MM.1S (cell line): ENCODE measurements at regions not wholly inside any gene's neighbourhood (a gene's known extent, or its start where the extent isn't known, plus 50 kb on each side); places are given as distances from the start of the nearest gene placed in this dataset.

Experiments used
- EZH2 ChIP-seq: fragments of 300-600 bp; sonication (generic); optimal IDR thresholded peaks from 2 replicates; pipeline ENCODE3; 2017; ENCODE audit warnings: low read depth, mild to moderate bottlenecking, antibody characterized with exemption, low read length, mixed read lengths
- EZH2phosphoT487 ChIP-seq: fragments of 300-600 bp; sonication (generic); IDR thresholded peaks from 2 replicates; pipeline ENCODE4 v1.6.1; 2018; ENCODE audit warnings: antibody characterized with exemption, low read length
- TF ChIP-seq, protein P1 (sequence below): fragments of 300-600 bp; sonication (generic); IDR thresholded peaks from 2 replicates; pipeline ENCODE4 v1.5.1; 2016; ENCODE audit warnings: antibody characterized with exemption, low read length, mixed read lengths

DNA sequence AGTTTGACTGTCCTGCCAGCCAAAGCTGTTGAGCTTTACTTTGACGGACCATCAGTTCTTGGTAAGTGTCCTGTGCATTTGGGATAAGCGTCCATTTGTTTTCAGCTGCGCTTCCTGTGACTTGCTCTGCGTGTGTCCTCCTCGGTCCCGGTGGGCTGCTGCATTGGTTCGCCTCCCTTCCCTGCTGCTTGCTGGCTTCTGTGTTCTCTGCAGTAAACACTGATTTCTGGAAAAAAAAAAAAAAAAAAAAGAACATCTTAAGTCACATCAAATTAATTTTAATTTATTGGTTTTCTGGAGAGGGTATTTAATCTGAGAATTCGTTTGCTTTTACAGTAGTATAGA, 264.1 kb downstream of the SEC23A start:
- TF ChIP-seq, protein P1, sequence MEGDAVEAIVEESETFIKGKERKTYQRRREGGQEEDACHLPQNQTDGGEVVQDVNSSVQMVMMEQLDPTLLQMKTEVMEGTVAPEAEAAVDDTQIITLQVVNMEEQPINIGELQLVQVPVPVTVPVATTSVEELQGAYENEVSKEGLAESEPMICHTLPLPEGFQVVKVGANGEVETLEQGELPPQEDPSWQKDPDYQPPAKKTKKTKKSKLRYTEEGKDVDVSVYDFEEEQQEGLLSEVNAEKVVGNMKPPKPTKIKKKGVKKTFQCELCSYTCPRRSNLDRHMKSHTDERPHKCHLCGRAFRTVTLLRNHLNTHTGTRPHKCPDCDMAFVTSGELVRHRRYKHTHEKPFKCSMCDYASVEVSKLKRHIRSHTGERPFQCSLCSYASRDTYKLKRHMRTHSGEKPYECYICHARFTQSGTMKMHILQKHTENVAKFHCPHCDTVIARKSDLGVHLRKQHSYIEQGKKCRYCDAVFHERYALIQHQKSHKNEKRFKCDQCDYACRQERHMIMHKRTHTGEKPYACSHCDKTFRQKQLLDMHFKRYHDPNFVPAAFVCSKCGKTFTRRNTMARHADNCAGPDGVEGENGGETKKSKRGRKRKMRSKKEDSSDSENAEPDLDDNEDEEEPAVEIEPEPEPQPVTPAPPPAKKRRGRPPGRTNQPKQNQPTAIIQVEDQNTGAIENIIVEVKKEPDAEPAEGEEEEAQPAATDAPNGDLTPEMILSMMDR, result no peak
- TF ChIP-seq EZH2, result no peak
- TF ChIP-seq EZH2phosphoT487, result no peak
